ENCODE measurements at regions not wholly inside any gene's neighbourhood (a gene's known extent, or its start where the extent isn't known, plus 50 kb on each side); places are given as distances from the start of the nearest gene placed in this dataset.

GRCh38 chr12:115709540-115710011 lies 567.9 kb downstream of the MED13L start:
- TF ChIP-seq POLR2A (IDR thresholded peaks at IDR 0.05) (no peak), CTCF (IDR thresholded peaks at IDR 0.05) (no peak)
